ENCODE measurements at regions not wholly inside any gene's neighbourhood (a gene's known extent, or its start where the extent isn't known, plus 50 kb on each side); places are given as distances from the start of the nearest gene placed in this dataset.

- no peak for TF ChIP-seq CTCF (conservative IDR thresholded peaks at IDR 0.05 in 1 of 2, IDR thresholded peaks at IDR 0.05 in 1 of 2; ENCODE audit: extremely low read depth in 1 of 2, insufficient read depth in 1 of 2, low read depth in 1 of 2, low read length in 2 of 2)
- TF ChIP-seq EZH2 (IDR thresholded peaks at IDR 0.05; ENCODE audit: borderline replicate concordance, low read length) = no peak
These were observed 89.8 kb upstream of the RARB start for GRCh38 chr3:25338158-25338725.

Measured in mammary epithelial cell (primary cell).